ENCODE measurements at regions not wholly inside any gene's neighbourhood (a gene's known extent, or its start where the extent isn't known, plus 50 kb on each side); places are given as distances from the start of the nearest gene placed in this dataset.

GRCh38 chr4:35884714-35885480, 359.4 kb downstream of the ARAP2 start:
- TF ChIP-seq POLR2A (IDR thresholded peaks at IDR 0.05; ENCODE audit: low read length) (no peak), GATA1 (IDR thresholded peaks at IDR 0.05; ENCODE audit: low read depth, low read length) (no peak)
